Smooth muscle cell (in vitro differentiated cells): ENCODE measurements at regions not wholly inside any gene's neighbourhood (a gene's known extent, or its start where the extent isn't known, plus 50 kb on each side); places are given as distances from the start of the nearest gene placed in this dataset.

Source experiments
- DNase-seq: peaks from one replicate; lab custom pipeline; 2025; ENCODE audit not compliant: unreplicated experiment; lab: John Stamatoyannopoulos, UW
- H2AFZ ChIP-seq: fragments of 200-600 bp; sonication (generic); 2 replicates; pipeline ENCODE4 v1.6.0; 2016; ENCODE audit warnings: antibody characterized with exemption, low read depth, mild to moderate bottlenecking
- H3F3A ChIP-seq: fragments of 200-600 bp; sonication (generic); 2 replicates; pipeline ENCODE4 v1.6.0; 2017; ENCODE audit warnings: antibody characterized with exemption, low read depth
- H3K27ac ChIP-seq: fragments of 200-600 bp; sonication (generic); 2 replicates; pipeline ENCODE4 v1.5.1; 2016; ENCODE audit warnings: low read depth, mild to moderate bottlenecking
- H3K27me3 ChIP-seq: fragments of 200-600 bp; sonication (generic); 2 replicates; pipeline ENCODE4 v1.6.1; 2016; ENCODE audit warnings: low read depth, mild to moderate bottlenecking
- H3K36me3 ChIP-seq: fragments of 200-600 bp; sonication (generic); 2 replicates; pipeline ENCODE4 v1.5.1; 2016; ENCODE audit warnings: low read depth
- H3K4me1 ChIP-seq: fragments of 200-600 bp; sonication (generic); 2 replicates; pipeline ENCODE4 v1.5.1; 2016; ENCODE audit warnings: low read depth
- H3K4me2 ChIP-seq: fragments of 200-600 bp; sonication (generic); 2 replicates; pipeline ENCODE4 v1.6.0; 2016; ENCODE audit warnings: mild to moderate bottlenecking
- H3K4me3 ChIP-seq: fragments of 200-600 bp; sonication (generic); 2 replicates; pipeline ENCODE4 v1.5.1; 2016; ENCODE audit warnings: mild to moderate bottlenecking
- H3K79me2 ChIP-seq: fragments of 200-600 bp; sonication (generic); 2 replicates; pipeline ENCODE4 v1.6.0; 2016; ENCODE audit warnings: low read depth, mild to moderate bottlenecking
- H3K9ac ChIP-seq: fragments of 200-600 bp; sonication (generic); 2 replicates; pipeline ENCODE4 v1.6.0; 2016; ENCODE audit warnings: low read depth
- H3K9me3 ChIP-seq: fragments of 200-600 bp; sonication (generic); replicated peaks from 2 replicates; pipeline ENCODE4 v1.5.1; 2016; ENCODE audit warnings: low read depth
- H4K20me1 ChIP-seq: fragments of 200-600 bp; sonication (generic); 2 replicates; pipeline ENCODE4 v1.6.0; 2016; ENCODE audit warnings: low read depth
- WGBS: methylation state at CpG from one replicate; pipeline ENCODE4 v1.1.7; 2016; ENCODE audit warnings: low lambda C conversion rate; 5-methylcytosine and 5-hydroxymethylcytosine counted together
- TF ChIP-seq, protein P1 (sequence below): fragments of 200-600 bp; sonication (generic); IDR thresholded peaks from 2 replicates; pipeline ENCODE4 v1.5.1; 2017; ENCODE audit warnings: borderline replicate concordance, mild to moderate bottlenecking, antibody characterized with exemption; ENCODE audit not compliant: insufficient read depth, poor library complexity, severe bottlenecking

DNA sequence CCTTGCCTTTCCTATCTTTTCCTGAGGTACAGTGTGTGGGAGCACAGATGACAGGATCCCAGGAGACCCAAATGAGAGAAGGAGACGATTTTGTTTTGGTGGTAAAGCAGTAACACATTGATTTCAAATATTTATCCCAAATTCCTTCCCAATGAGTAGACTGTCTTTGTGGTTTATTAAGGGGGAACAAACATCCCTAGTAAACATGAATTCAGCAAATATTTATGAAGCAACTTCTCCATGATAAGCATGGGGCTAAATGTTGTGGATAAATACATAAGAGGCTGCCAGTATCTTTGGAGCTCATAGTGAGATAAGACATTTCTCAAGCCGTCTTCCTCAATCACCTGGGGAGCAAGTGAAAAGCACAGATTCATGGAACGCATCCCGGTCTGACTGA lies 460.8 kb upstream of the CFAP20DC start:
- 43% methylated on average over 4 of the region's 4 CpGs for WGBS
- Histone ChIP-seq H3K4me1 (peaks cover 6% of the 10 kb centered on the region), H3F3A (no peaks in the 10 kb centered on the region), H3K36me3 (no peaks in the 10 kb centered on the region), H3K4me2 (no peak overlapping the region), H3K9ac (no peak overlapping the region), H2AFZ (no peak overlapping the region), H3K4me3 (no peak overlapping the region), H3K27me3 (no peaks in the 10 kb centered on the region), H3K79me2 (no peaks in the 10 kb centered on the region), H3K27ac (no peak overlapping the region), H3K9me3 (no peaks in the 10 kb centered on the region), H4K20me1 (no peaks in the 10 kb centered on the region)
- TF ChIP-seq, protein P1, sequence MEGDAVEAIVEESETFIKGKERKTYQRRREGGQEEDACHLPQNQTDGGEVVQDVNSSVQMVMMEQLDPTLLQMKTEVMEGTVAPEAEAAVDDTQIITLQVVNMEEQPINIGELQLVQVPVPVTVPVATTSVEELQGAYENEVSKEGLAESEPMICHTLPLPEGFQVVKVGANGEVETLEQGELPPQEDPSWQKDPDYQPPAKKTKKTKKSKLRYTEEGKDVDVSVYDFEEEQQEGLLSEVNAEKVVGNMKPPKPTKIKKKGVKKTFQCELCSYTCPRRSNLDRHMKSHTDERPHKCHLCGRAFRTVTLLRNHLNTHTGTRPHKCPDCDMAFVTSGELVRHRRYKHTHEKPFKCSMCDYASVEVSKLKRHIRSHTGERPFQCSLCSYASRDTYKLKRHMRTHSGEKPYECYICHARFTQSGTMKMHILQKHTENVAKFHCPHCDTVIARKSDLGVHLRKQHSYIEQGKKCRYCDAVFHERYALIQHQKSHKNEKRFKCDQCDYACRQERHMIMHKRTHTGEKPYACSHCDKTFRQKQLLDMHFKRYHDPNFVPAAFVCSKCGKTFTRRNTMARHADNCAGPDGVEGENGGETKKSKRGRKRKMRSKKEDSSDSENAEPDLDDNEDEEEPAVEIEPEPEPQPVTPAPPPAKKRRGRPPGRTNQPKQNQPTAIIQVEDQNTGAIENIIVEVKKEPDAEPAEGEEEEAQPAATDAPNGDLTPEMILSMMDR: no peak
- DNase-seq: no peak

DNA sequence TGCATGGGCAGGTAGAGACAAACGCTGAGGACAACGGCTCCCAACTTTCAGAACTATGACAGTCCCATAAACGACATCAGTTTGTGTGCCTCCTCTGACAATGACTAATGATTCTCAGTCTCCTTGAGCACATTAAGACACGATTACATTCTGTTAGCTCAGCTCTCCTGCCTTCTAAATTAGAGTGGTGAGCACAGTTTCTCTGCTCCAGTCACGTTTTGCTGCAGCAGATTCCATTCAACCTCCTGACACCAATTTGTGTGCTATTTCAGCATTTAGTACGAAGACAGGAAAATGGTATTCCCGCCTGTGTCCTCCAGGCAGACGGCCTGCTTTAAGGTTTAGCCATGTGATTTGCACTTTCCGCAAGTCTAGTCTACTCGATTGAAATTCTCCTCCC lies 458.4 kb upstream of the CFAP20DC start:
- no peak overlapping the region for H3K27ac ChIP-seq
- H4K20me1 ChIP-seq: no peaks in the 10 kb centered on the region
- no peaks in the 10 kb centered on the region for H3K9me3 ChIP-seq
- 84% methylated on average over 10 of the region's 10 CpGs for WGBS
- TF ChIP-seq, protein P1: no peak
- H3K36me3 ChIP-seq: no peaks in the 10 kb centered on the region
- H3K9ac ChIP-seq: no peak overlapping the region
- H3K4me3 ChIP-seq: no peak overlapping the region
- peaks cover 7% of the 10 kb centered on the region for H3K4me1 ChIP-seq
- H3K27me3 ChIP-seq: no peaks in the 10 kb centered on the region
- H3K79me2 ChIP-seq: no peaks in the 10 kb centered on the region
- no peak overlapping the region for H3K4me2 ChIP-seq
- DNase-seq: no peak
- H2AFZ ChIP-seq: no peak overlapping the region
- no peaks in the 10 kb centered on the region for H3F3A ChIP-seq

DNA sequence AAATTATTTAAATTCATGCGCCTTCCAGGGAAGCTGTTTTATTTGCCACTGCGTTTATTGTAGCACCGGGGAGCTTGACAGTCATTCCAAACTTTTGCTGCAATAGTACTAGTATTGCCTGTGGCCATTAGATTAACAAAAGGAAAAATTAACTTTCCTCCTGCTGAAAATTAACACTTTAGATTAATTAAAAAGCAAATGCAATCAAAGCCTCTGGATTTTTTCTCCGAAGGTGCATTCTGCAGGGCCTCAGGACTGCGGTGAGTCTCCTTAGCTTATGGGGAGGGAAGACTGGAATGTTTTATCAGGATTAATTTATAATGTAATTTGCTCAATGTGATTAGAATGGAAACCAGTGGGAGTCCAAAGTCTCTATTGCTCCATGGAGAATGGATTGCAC lies 456.4 kb upstream of the CFAP20DC start:
- no peaks in the 10 kb centered on the region for H3K79me2 ChIP-seq
- H3K9me3 ChIP-seq: no peaks in the 10 kb centered on the region
- no peaks in the 10 kb centered on the region for H3K27me3 ChIP-seq
- no peak overlapping the region for H3K27ac ChIP-seq
- peaks cover 7% of the 10 kb centered on the region for H3K4me1 ChIP-seq
- TF ChIP-seq, protein P1: no peak
- H3K36me3 ChIP-seq: no peaks in the 10 kb centered on the region
- H3K9ac ChIP-seq: no peak overlapping the region
- WGBS: 76% methylated on average over 5 of the region's 5 CpGs
- H2AFZ ChIP-seq: no peak overlapping the region
- no peaks in the 10 kb centered on the region for H4K20me1 ChIP-seq
- DNase-seq: no peak
- no peak overlapping the region for H3K4me3 ChIP-seq
- H3K4me2 ChIP-seq: no peak overlapping the region
- no peaks in the 10 kb centered on the region for H3F3A ChIP-seq

DNA sequence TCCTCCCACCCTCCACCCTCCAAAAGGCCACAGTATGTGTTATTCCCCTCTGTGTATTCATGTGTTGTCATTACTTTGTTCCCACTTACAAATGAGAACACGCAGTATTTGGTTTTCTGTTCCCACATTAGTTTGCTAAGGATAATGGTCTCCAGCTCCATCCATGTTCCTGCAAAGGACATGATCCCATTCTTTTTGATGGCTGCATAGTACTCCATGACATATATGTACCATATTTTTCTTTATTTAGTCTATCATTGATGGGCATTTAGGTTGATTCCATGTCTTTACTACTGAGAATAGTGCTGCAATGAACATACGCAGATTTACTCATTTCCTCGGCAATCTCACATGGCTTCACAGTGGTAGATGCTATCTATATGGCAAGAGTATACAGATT lies 453.6 kb upstream of the CFAP20DC start:
- Histone ChIP-seq H3K4me3 (no peak overlapping the region), H3K27ac (peak overlapping the region; percentile 73)

More for the DNA sequence above, 453.6 kb upstream of the CFAP20DC start:
- TF ChIP-seq, protein P1: no peak
- Histone ChIP-seq H2AFZ (no peak overlapping the region), H3K27me3 (no peaks in the 10 kb centered on the region), H3K36me3 (no peaks in the 10 kb centered on the region), H4K20me1 (no peaks in the 10 kb centered on the region), H3K9ac (no peak overlapping the region), H3K9me3 (no peaks in the 10 kb centered on the region), H3K4me2 (no peak overlapping the region), H3K4me1 (peaks cover 7% of the 10 kb centered on the region), H3K79me2 (no peaks in the 10 kb centered on the region), H3F3A (no peaks in the 10 kb centered on the region)
- no peak for DNase-seq
- 100% methylated on average over 3 of the region's 3 CpGs for WGBS
